NCI-H82 treated with DMSO at 0.1 percent for 48 hours (cell line): ENCODE measurements at regions not wholly inside any gene's neighbourhood (a gene's known extent, or its start where the extent isn't known, plus 50 kb on each side); places are given as distances from the start of the nearest gene placed in this dataset.
"Not testable (repeated sequence)": the region's sequence is repeated elsewhere in the genome, so short reads cannot be mapped to it uniquely, and the experiment has no call there.

Source experiments
- DNase-seq: peaks from one replicate; lab custom pipeline; 2025; ENCODE audit not compliant: unreplicated experiment; lab: John Stamatoyannopoulos, UW

GRCh38 chr3:15983232-15983631 lies 185.5 kb upstream of the ANKRD28 start:
- no peak for DNase-seq

DNA sequence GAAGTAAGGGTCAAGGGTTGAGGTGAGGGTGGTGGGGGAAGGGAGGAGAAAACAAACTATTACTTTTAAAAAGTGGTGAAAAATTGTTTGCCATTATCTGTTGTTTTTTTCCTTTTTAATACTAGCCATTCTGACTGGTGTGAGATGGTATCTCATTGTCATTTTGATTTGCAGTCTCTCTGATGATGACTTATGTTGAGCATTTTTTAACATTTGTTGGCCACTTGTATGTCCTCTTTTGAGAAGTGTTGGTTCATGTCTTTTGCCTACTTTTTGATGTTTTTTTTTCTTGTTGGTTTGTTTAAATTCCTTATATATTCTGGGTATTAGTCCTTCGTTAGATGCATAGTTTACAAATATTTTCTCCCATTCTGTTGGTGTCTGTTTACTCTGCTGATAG lies 185.9 kb upstream of the ANKRD28 start:
- DNase-seq = no peak

DNA sequence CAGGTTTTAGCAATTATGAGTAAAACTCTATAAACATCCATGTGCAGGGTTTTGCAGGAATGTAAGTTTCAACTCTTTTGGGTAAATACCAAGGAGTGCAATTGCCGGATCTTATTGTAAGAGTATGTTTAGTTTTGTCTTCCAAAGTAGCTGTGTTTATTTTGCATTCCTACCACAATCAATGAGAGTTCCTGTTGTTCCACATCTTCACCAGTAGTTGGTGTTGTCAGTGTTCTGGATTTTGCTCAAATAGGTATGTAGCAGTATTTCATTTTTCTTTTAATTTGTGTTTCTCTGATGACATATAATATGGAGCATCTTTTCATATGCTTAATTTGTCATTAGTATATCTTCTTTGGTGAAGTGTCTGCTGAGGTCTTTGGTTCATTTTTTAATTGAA lies 185.1 kb upstream of the GALNT15 start:
- no peak for DNase-seq

DNA sequence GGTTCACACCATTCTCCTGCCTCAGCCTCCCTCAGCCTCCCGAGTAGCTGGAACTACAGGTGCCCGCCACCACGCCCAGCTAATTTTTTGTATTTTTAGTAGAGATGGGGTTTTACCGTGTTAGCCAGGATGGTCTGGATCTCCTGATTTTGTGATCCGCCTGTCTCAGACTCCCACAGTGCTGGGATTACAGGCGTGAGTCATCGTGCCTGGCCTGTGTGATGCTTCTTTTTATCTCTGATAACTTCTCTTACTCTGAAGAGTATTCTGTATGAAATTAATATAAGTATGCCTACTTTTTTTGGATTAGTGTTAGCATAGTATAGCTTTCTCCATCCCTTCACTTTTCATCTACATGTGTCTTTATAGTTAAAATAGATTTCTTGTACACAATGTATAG lies 180.8 kb upstream of the GALNT15 start:
- not testable (repeated sequence) for DNase-seq

- not testable (repeated sequence) for DNase-seq
Observed at GRCh38 chr3:15996496-15996895, 178.0 kb upstream of the GALNT15 start.

DNA sequence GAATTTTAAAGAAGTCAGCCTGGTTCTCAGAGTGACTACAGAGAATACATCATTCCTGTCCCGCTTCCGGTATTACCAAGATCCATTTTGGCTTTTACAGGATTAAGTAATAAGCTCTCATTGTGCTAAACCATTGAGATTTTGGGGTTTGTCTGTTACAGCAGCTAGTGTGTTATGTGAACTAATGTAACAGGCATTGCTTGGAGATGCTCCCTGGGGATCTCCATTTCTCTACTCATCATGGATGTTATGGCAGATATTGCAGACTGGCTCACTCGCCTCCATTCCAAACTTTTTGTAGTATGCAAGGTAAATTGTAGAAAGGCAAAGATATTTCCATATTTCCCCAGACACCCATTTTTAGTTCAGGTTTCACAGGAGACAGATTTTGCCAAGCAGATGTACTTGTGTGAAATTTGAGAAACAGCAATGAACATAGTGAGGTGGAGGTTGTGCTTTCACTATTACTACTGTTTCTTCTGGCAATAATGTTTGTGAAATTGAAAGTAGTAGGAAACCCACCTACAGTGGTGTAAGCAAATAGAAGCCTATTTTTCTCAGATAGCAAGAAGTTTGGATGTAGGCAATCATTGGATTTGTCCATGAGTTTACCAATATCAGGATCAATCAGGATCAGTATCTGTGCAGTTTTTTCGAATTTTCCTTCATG lies 177.1 kb upstream of the GALNT15 start:
- no peak for DNase-seq

- no peak for DNase-seq
Observed at GRCh38 chr3:15998911-15999310, 175.6 kb upstream of the GALNT15 start.

- DNase-seq = no peak
Observed at GRCh38 chr3:16004812-16005211, 169.7 kb upstream of the GALNT15 start.

DNA sequence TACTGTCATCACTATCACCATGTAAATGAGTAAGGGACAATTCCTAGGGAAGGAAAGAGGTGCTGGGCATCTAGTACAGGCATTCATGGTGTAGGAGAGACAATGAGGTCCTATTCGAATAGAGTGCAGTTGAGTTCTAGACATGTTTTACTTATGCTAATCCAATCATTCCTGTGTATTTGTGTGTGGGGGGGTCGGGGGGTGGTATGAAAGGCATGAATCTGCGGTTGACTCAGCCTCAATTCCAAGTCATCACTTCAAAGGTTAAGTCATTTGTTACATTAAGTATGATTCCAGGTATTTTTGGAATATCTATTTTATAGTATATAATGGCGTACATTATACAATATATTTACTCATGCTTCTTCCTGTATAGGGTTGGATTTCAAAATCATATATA lies 163.1 kb upstream of the GALNT15 start:
- no peak for DNase-seq

DNA sequence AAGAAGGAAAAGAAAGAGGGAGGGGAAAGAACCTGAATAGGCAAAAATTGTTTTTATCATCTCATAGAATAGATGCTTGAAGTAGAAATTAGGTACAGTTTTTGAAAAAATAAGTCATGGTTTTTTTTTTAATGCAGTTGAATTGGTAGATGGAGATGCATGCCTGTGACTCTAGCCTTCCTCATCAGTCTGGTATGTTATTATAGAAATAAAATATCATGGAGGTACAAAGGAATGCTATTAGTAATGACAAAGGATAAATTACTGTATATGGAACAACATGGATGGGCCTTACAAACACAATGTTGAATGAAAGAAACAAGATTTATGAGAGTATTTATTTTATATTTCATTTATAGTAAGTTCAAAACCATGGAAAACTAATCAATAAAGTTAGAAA lies 162.4 kb upstream of the GALNT15 start:
- DNase-seq = no peak

DNA sequence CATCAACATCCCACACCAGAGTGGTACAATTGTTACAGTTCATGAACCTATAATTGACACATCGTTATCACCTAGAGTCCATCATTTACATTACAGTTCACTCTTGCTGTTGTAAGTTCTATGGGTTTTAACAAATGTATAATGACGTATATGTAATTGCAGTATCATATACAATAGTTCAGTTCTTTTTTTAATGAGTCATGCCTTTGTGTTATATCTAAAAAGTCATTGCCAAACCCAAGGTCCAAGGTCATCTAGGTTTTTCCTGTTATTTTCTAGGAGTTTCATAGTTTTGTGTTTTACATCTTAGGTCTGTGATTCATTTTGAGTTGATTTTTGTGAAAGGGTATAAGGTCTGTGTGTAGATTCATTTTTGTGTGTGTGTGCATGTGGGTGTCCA lies 160.9 kb upstream of the GALNT15 start:
- no peak for DNase-seq

DNA sequence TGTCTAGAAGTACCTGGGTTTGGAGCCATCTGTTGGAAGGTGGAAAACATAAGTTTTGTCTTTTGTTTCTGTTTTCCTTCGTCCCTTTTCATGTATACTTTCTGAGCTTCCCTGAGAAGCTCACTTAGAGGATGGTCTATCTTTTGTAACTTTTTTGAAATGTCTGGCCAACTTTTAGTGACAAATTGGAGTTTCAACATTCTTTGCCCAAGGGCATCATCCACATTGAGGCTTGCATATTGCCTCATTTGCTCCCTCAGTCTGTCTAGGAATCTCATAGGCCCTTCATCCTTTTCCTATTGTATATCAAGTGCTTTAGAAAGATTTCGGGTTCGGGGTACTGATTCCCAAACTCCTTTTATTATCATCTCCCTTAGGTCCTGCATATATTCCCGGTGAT lies 152.7 kb upstream of the GALNT15 start:
- not testable (repeated sequence) for DNase-seq

DNA sequence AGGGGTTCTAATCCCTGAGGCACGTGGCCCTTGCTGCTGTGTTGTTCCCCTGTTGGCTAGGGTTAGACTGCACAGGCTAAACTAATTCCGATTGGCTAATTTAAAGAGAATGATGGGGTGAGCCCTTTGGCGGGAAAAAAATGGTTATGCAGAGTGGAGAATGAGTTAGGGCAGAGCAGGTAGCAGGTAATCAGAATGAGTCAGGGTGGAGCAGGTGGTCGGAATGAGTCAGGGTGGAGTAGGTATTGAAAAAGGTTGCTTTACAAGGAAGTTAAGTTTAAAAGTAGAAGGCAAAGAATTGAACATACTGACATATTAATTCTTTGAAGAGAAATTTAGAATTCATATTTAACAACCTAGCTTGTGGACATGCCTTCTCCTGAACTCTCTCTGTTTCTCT lies 150.6 kb upstream of the GALNT15 start:
- DNase-seq = not testable (repeated sequence)

GRCh38 chr3:16024548-16024947 lies 149.9 kb upstream of the GALNT15 start:
- no peak for DNase-seq

- no peak for DNase-seq
Observed at GRCh38 chr3:16026753-16027152, 147.7 kb upstream of the GALNT15 start.

DNA sequence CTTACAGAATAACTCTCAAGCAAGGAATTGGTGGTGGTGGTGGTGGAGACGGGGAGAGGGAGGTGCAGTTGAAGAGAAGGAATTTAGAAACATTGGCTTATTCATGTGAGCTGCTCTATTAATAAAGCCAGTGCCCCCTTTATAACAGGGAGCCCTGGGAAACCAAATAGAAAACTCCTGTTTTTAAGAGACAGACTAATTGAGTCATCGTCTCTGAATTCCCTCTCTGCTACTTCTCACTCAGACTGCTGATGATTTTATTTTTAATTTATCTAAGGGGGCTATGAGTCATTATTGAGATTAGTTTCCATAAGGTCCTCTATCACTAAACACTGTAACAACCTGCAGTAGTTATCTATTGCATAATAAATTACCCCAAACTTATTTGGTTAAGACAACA lies 145.9 kb upstream of the GALNT15 start:
- no peak for DNase-seq

DNA sequence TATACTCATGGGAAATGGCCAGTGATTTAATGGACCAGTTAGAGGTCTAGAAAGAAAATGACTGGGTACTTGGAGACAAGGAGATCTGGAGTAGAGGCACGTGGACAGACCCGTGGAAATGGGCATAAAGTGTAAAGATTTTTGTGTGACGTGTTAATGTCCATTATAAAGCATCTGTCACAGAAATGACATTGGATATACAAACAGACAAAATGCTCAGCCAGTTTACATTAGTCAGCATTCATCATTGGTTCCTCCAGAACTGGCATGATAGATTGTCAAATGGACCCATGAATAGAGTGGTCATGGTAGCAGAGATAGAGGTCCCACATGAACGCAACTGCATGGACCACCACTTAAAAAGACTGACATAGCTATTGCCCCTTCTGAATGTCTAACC lies 144.1 kb upstream of the GALNT15 start:
- no peak for DNase-seq

DNA sequence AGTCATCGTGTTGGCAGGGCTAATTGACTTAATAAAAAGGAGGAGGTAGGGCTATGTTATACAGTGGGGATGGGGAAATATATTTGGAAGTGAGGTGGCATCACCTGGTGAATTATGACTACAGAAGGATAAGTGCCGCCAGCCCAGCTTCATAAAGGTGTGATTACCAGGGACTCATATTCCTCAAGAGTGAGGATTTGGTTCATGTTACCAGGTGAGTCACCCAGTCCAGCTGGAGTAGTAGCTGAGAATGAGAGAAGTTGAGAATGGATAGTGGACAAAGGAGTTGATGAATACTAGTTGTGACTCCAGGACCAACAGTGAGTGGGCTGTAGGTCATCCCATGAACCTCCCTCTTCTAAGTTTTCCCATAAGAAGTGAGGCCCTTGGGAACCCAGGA lies 143.0 kb upstream of the GALNT15 start:
- DNase-seq = no peak

DNA sequence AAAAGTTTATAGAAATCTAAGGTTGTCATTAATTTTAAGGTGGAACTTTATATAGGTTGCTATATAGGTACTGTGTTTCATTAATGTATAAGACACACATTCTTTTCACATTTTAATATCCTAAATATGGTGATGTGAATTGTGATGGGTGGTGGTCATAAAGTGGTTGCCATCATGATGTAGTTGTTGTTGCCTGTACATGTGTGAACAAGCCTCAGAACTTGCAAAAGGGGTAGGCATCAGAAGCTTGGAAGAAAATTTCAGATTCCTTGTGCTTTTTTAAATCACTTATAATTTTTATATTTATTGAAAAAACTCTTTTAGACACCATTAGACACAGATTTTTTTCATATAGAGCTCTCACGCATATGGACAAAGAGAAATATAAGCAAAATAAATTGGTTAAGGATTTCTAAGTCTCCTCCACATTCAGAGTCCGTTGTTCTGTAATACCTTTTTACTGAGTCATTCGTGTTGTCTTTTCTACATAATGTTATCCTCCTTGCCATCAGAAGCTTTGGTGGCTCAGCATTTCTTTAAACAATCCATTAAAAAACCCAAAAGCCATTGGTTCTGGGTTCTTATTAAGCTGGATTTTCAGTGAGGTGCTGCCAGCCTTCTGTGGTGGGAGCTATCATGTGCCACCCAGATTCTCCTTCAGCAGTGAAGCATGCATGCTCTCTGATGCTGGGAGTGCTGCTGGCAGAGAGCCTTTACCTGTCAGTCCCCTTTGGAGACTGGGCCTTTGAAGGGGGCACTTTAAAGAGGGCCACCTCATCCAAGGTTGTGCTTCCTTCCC lies 140.4 kb upstream of the GALNT15 start:
- DNase-seq = no peak

DNA sequence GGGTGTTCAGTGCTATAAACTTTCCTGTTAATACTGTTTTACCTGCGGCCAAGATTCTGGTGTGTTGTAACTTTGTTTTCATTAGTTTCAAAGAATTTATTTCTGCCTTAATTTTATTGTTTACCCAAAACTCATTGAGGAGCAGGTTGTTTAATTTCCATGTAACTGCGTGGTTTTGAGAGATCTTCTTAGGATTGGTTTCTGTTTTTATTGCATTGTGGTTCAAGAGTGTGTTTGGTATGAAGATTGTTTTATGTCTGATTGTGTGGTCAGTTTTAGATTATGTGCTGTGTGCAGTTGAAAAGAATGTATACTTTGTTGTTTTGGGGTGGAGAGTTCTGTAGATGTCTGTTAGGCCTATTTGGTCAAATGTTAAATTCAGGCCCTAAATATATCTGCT lies 133.5 kb upstream of the GALNT15 start:
- no peak for DNase-seq

DNA sequence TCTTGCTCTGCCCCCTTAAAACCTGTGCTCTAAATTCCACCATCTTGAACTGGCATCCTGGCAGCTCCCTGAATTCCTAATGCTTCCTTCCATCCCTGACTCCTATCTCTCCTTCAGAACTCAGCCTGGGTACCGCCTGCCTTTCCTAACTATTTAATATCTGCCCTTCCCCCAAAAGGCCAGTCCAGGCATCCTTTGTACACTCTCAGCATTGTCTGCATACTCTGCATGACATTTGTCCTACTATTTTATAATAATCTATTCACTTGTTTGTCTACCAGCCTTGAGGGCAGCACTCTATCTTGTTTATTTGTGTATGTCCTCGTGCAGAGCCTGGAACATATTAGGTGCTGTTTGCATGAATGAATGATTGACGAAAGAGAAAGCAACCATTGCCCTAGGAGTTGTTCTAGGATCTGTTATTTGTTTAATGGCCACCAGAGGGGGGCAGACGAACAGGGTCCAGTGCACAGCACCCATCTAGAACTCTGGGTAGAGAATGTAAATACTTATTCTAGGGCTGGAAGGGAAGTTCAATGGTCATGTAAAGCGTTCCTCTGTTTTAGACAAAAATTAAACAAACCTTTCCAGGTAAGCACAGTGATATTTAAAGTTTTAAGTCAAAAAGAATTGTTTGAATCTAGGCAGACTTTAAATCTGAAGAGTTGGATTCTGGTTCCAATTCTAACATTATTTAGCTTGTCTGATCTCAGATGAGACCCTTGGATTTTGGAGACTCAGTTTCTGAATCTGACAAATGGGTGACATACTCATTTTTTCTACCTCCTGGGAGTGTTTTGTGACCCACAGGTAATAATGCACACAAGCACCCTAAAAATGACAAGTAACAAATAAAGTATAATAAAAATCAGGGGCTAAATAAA lies 125.8 kb upstream of the GALNT15 start:
- DNase-seq = peak; percentile 12
